ENCODE measurements at regions not wholly inside any gene's neighbourhood (a gene's known extent, or its start where the extent isn't known, plus 50 kb on each side); places are given as distances from the start of the nearest gene placed in this dataset.

DNA sequence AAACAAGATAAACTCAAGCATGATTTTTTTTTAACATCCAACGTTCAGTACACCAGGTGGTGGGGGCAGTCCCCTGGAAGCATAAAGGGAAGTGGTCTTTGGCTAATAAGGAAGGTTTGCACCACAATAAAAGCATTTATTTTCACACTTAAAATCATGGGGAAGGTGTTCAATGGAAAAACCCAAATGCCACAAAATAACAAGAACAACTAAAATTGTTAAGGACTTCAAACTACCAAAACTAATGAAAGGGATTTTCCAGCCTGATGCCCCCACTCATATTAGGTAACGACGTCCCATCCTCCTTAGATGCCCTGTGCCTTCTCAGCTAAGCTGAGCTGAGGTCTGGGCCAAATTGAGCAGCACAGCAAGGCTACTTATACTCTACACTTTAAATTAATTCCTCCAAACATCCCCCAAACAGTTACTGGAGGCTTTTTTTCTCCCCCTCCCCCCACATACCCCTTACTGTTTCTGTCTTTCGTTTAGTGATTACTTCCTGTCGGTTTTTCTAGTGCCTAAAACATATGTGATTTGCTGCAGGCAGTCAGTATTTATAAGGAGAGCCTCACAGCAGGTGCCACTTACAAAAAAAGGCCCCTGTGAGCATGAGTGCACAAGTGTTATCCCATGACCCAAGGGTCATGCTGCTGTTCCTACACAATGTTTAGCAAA lies 259.7 kb upstream of the ZNF608 start:
- TF ChIP-seq EP300 (IDR thresholded peaks at IDR 0.05) (no peak), POLR2A (IDR thresholded peaks at IDR 0.05) (no peak)
- TF ChIP-seq, protein P1, sequence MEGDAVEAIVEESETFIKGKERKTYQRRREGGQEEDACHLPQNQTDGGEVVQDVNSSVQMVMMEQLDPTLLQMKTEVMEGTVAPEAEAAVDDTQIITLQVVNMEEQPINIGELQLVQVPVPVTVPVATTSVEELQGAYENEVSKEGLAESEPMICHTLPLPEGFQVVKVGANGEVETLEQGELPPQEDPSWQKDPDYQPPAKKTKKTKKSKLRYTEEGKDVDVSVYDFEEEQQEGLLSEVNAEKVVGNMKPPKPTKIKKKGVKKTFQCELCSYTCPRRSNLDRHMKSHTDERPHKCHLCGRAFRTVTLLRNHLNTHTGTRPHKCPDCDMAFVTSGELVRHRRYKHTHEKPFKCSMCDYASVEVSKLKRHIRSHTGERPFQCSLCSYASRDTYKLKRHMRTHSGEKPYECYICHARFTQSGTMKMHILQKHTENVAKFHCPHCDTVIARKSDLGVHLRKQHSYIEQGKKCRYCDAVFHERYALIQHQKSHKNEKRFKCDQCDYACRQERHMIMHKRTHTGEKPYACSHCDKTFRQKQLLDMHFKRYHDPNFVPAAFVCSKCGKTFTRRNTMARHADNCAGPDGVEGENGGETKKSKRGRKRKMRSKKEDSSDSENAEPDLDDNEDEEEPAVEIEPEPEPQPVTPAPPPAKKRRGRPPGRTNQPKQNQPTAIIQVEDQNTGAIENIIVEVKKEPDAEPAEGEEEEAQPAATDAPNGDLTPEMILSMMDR (IDR thresholded peaks at IDR 0.05) = no peak

Data from suprapubic skin (tissue), 3 donors.